NCI-H2081 (cell line): ENCODE measurements at regions not wholly inside any gene's neighbourhood (a gene's known extent, or its start where the extent isn't known, plus 50 kb on each side); places are given as distances from the start of the nearest gene placed in this dataset.
"Not testable (repeated sequence)": the region's sequence is repeated elsewhere in the genome, so short reads cannot be mapped to it uniquely, and the experiment has no call there.

Source experiments
- DNase-seq, 2 experiments: peaks; one replicate each; lab custom pipeline; 2025; lab: John Stamatoyannopoulos, UW

- not testable (repeated sequence) for DNase-seq
These were observed 54.1 kb upstream of the SFSWAP start for GRCh38 chr12:131656796-131657195.

- not testable (repeated sequence) for DNase-seq
These were observed 52.3 kb upstream of the SFSWAP start for GRCh38 chr12:131658605-131659004.

DNA sequence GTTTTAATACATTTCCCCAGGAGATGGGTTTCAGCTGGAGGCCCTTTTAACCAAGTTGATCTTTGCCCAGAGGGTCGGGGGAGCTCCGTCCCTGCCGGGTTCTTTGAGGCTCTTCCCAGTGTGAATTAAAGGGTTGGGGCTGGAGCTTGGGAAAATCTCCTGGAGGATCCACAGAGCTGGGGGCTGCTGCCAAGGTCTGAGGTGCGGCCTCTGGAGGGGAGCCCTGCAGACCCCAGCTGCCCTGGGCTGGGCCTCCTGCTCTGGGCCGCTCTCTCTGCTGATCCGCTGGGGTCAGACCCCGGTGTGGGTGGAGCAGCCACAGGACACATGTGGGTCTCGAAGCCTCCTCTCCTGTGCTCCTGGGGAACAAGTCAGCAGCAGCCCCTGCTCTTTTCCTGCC, 51.4 kb upstream of the SFSWAP start:
- DNase-seq = not testable (repeated sequence)

GRCh38 chr12:131659976-131660375, 50.9 kb upstream of the SFSWAP start:
- DNase-seq = not testable (repeated sequence)

- DNase-seq = not testable (repeated sequence)
These were observed 50.5 kb upstream of the SFSWAP start for GRCh38 chr12:131660401-131660800.
